ENCODE measurements at regions not wholly inside any gene's neighbourhood (a gene's known extent, or its start where the extent isn't known, plus 50 kb on each side); places are given as distances from the start of the nearest gene placed in this dataset.
A peak's percentile ranks its signal among the peaks of the same experiment; 100 is the strongest.
"Not testable (repeated sequence)": the region's sequence is repeated elsewhere in the genome, so short reads cannot be mapped to it uniquely, and the experiment has no call there.

GRCh38 chr9:110126499-110126941, 81.4 kb downstream of the C9orf152 start:
- no peak for DNase-seq

DNA sequence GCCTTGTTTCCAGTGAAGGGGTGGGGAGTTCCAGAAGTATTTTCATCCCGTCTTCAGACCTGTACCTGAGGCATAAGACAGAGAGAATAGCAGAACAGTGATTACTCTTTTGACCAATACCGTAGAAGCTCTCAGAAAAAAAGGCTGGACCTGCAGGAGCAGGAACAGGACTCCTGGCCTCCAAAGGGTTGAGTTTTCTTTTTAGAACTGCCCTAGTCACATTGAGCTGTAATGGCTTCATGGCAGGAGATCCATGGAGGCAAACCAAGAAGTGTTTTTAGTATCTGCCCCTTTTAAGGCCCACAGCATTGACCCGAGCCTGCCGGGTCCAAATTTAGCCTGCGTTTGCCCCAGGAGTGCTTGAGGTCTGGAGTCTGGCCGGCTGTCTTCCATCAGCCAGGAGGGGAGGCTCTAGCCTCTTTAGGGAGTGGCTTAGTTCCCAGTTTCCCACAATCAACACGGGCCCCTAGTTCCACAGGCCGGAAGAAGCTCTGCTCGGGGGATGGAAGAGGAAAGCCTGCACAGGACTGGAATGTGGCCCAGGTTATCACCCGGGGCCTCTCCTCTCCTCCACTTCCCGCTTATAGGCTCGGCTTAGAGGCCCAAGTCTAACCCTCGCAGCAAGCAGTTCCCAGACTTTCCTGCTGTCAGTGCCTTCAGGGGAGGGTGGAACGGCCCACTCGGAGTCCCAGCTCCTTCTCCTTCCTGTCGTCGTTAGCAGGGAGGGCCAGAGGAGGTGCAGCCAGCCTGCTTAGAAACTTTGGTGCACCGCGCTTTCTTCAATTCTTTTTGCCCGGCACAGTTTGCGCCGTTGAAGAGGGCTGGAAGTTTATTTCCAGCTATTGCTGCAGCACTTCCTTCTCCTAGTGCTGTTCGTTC, 80.7 kb downstream of the C9orf152 start:
- no peak for DNase-seq

- DNase-seq, result no peak
These were observed 79.2 kb downstream of the C9orf152 start for GRCh38 chr9:110128664-110129329.

DNA sequence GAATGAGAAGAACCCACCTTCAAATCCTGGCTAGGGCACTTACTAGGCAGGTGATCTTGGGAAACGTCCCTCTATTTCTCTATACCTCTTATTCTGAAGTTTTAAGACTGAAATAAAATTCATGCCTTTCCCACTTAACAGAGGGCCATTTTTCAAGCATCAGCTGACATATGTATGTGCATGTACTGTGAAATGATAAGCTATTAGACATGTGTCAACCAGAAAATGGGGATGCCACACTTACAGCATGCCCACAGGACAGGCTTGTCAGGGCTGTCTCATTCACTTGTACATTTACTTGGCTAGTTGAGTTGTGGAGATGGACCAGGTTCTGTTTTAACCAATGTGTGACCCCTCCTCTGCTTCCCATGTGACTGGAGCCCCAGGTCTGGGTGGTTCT, 78.5 kb downstream of the C9orf152 start:
- no peak for DNase-seq

DNA sequence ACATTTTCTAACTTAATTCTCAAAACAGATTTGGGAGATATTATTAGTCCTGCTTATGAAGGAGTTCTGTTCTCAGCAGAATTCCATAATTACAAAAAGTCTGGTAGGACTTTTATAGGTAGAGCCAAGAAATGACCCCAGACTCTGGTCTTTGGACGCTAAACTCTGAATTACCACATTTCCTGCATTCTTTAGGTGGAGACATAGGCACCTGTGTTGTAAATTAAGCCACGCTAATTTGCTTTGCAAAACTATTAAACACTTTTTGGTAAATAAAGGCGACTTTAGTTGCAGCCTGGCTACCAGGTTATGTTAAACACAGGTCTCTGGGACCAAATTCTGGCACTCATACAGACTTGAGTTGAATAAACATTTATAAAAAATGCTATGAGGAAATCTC, 77.7 kb downstream of the C9orf152 start:
- no peak for DNase-seq

- no peak for DNase-seq
These were observed 77.1 kb downstream of the C9orf152 start for GRCh38 chr9:110130791-110131416.

GRCh38 chr9:110131499-110131898, 76.5 kb downstream of the C9orf152 start:
- no peak for DNase-seq

DNA sequence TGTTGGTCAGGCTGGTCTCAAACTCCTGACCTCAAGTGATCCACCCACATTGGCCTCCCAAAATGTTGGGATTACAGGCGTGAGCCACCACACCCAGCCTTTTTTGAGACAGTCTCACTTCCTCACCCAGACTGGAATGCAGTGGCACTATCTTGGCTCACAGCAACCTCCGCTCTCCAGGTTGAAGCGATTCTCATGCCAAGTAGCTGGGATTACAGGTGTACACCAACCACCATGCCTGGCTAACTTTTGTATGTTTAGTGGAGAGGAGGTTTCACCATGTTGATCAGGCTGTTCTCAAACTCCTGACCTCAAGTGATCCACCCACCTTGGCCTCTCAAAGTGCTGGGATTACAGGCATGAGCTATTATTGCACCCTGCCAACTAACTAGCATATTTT, 75.4 kb downstream of the C9orf152 start:
- DNase-seq, result not testable (repeated sequence)

GRCh38 chr9:110133059-110133458, 74.9 kb downstream of the C9orf152 start:
- no peak for DNase-seq

GRCh38 chr9:110133608-110134210, 74.2 kb downstream of the C9orf152 start:
- no peak for DNase-seq

GRCh38 chr9:110135846-110136245, 72.1 kb downstream of the C9orf152 start:
- DNase-seq, result no peak

- DNase-seq, result no peak
These were observed 71.2 kb downstream of the C9orf152 start for GRCh38 chr9:110136802-110137201.

- DNase-seq, result no peak
These were observed 67.7 kb downstream of the C9orf152 start for GRCh38 chr9:110140276-110140675.

DNA sequence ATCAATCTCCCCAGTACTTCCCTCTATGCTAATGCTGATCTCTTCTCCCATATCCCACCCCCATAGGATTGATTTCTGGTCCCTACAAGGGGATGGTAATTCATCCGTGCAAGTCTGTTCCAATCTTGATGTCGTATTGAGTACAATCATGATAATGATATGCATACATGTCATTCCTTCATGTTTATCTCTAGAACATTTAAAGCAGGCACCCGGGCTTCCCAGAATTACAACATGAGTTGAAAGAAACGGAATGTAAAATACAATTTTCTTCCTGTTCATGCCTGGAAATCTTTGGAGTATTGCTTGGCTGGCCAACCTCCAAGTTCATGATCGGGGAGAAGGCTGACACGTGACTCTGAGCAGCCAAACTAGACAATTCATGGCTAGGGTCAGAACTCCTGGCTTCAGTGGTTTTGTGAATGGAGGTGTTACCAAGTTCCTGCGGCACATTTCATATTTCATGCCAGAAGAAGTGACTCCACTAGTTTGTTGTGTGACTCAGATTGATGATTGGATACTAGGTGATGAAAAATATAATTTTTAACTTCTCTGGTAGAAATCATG, 66.6 kb downstream of the C9orf152 start:
- no peak for DNase-seq

DNA sequence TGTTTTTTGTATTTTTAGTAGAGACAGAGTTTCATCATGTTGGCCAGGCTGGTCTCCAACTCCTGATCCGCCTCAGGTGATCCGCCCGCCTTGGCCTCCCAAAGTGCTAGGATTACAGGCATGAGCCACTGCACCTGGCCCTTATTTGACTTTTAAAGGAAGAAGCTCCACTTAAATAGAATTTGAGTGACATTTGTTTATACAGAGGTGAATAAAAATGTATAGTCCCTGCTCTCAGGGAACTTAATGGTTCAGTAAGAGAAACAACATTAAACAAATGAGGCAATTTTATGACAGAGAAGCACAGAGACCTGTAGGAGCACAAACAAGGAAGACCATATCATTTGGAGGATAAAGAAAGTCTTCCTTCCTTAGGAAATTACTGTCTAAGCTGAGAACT, 65.7 kb downstream of the C9orf152 start:
- no peak for DNase-seq

- DNase-seq, result no peak
These were observed 65.0 kb downstream of the C9orf152 start for GRCh38 chr9:110142868-110143481.

DNA sequence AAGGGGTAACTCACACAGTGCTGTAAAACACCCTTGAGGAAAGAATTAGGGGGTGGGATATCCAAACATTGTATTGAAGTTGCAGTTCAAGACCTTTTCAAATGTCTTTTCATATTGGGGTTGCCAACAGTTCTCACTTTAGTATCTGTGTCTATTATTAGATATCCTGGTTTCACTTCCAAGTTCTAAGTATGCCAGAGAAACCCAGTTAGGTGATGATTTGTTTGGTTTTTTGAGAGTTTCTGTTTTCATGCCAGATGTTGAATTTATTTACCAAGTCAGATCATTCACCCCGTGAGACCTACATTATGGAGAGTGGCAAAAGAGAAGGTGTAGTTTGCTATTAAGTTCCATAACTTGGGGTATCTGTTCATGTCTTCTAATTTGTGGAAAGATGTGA, 64.5 kb downstream of the C9orf152 start:
- no peak for DNase-seq

GRCh38 chr9:110143950-110144545, 63.9 kb downstream of the C9orf152 start:
- DNase-seq, result peak; percentile 34

GRCh38 chr9:110146373-110146772, 61.6 kb downstream of the C9orf152 start:
- DNase-seq, result no peak

DNA sequence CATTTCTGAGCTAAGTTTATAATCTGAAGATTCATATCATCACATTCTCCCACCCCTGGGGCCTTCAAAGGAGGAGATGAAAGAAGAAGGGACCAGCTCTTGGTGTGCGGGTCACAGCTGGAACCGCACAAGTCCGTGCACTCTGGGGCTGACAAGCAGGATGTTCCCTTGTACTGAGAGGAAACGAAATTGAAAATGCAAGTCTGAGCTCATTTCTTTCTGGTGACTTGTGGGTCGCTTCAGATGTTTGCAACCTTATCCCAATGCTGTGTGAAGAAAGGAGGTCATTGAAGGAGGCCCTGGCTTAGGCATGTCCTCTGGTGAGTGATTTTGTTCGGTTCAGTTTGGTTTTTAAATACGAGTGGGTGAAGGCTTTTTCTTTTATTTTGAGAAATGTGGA, 59.6 kb downstream of the C9orf152 start:
- peak; percentile 70 for DNase-seq

DNA sequence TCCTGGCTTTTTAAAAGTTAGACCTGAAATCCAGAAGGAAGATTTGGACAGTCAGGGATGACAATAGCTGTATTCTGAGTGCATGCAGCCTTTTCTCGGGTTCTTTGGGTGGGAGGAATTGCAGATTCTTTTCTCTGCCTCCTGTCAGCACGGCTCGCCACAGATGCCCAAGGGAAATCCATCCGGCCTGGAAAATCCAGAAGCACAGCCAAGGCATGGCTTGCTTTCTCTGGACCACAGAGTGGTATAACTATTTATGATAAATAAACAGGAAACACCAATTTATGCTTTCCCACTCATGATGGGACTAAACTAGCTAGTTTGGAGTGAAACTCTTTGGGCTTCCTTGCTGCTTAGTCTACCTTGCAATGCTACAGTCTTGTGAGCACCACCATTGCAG, 59.1 kb downstream of the C9orf152 start:
- DNase-seq, result no peak
